Prostate gland (tissue), 2 donors: ENCODE measurements at regions not wholly inside any gene's neighbourhood (a gene's known extent, or its start where the extent isn't known, plus 50 kb on each side); places are given as distances from the start of the nearest gene placed in this dataset.

ENCODE experiments used
- CTCF ChIP-seq, 4 experiments: fragments of 200-600 bp in 2 of 4; fragments of 450-650 bp in 2 of 4; sonication (generic) in 2 of 4; IDR thresholded peaks; 1 replicate in 3 of 4; 2 replicates in 1 of 4; pipeline ENCODE4 v1.5.1; 2016 to 2019; ENCODE audit warnings: antibody characterized with exemption in 4 of 4, mild to moderate bottlenecking in 2 of 4, moderate library complexity in 2 of 4
- POLR2A ChIP-seq: fragments of 450-650 bp; IDR thresholded peaks from one replicate; pipeline ENCODE4 v1.6.1; 2016; ENCODE audit warnings: antibody characterized with exemption, mild to moderate bottlenecking
- POLR2AphosphoS5 ChIP-seq: sonication (generic); formaldehyde crosslinking; IDR thresholded peaks from one replicate; pipeline ENCODE4 v1.6.1; 2017; ENCODE audit warnings: antibody characterized with exemption

- TF ChIP-seq CTCF (IDR thresholded peaks at IDR 0.05): no peak
- no peak for TF ChIP-seq POLR2AphosphoS5
- no peak for TF ChIP-seq POLR2A
Observed at GRCh38 chr9:26262421-26263107, 584.3 kb upstream of the TUSC1 start.
